ENCODE measurements at regions not wholly inside any gene's neighbourhood (a gene's known extent, or its start where the extent isn't known, plus 50 kb on each side); places are given as distances from the start of the nearest gene placed in this dataset.
"Not testable (repeated sequence)": the region's sequence is repeated elsewhere in the genome, so short reads cannot be mapped to it uniquely, and the experiment has no call there.

DNA sequence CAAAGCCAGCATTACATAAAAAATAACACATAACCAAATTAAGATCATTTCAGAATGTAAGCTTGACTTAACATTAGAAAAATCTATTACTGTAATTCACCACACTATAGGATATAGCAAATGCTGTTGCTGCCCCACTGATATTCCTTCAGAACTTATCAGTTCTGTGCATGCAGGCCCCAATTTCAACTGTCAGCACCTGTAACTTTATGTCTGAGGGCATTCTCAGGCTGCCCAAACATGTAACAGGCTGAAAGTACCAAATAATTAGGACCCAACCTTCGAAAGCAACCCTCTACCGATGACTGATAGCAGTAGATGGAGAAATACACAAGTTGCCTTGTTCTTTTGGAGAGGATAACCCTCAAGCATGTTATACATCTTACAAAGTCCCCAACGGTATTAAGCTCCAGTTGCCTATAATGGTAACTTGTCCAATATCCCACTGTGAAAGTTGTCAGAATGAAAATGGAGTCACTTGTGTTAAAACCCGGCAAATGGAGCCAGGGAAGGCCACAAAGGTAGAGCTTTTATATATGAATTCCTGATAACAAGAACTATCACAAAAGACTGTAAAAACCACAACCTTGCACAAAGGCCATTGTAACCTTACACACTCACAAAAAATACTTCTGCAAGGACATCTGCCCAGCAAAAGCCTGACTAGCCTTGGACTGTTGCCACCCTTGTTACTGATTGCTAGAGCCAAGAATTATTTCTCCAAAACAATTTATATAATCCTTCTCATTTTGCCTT lies 66.9 kb upstream of the ZNF746 start:
- DNase-seq: no peak

DNA sequence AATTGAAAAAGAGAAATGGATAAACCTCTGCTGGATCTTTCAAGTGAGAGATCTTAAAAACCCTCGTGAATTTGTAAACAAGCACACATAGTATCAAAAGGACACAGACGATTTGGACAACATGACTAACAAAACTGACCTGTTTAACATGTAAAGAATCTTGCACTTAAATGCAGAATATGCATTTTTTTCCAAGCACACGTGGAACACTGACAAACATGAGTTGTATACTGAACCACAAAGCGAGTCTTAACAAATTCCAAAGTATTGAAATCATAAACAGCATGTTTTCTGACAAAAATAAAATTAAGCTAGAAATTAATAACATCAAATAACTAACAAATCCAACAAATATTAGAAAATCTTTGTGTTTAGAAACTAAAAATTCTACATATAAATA lies 65.0 kb upstream of the ZNF746 start:
- no peak for DNase-seq

DNA sequence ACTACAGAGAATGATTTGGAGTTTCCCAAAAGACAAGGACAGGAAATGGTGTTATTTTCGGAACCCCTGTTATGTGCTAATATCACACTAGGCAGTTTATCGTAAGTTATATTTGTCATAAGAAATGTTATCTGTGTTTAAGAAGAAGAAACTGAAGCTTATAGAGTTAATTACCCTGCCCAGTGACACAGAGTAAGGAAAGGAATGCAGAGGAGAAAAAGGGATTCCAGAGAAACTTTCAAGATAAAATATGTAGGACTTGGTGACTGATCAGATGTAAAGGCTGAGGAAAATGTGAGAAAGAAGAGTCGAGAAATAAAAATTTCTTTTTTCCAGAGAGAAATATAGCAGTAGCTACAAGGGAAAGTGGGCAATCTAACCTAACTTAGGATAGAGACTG lies 63.5 kb upstream of the ZNF746 start:
- no peak for DNase-seq

DNA sequence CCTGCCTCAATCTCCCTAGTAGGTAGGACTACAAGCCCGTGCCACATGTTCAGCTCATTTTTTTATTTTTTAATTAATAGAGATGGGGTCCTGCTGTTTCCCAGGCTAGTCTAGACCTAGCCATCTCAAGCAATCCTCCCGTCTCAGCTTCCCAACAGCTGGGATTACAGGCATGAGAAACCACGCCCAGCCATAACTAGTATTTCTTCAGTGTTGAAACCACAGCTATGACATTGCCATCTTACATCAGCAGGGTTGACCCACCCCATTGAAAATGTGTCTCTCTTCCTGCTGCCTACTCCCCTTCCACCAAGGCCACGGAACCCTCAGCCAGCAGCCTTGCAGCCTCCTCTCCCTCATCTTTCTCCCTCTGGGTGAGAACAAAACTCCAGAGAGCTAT lies 62.1 kb upstream of the ZNF746 start:
- no peak for DNase-seq

DNA sequence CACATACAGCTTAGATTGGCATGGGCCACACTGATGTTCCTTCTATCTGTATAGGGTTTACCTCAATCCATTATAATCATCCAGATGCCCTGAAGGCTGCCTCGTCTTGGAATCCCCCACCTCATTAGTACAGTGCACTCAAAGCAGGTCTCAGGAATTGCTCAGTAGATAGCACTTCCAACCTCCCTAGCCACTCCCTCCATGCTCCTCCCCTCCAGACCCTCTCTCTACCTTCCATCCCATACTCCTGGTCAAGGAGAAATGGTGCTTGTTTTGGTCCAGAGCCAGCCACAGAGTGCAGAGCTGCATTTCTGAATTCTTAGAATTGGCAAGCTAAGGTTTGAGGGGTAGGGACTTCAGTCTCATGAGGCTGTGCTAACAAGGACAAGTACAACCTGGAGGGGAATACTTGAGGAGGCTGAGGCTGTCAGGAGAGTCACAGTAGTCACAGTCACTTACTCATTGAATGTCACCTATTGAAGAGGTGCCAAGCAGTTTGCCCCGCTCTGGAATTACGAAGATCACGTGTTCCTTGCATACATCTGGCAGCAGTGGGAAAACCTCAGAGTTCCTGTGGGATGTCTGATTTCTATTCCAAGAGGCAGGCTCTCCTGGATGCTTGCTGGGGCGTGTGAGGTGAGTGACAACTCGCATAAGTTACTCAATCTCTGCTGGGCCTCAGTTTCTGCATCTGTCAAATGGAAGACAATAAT lies 60.7 kb upstream of the ZNF746 start:
- DNase-seq: no peak

DNA sequence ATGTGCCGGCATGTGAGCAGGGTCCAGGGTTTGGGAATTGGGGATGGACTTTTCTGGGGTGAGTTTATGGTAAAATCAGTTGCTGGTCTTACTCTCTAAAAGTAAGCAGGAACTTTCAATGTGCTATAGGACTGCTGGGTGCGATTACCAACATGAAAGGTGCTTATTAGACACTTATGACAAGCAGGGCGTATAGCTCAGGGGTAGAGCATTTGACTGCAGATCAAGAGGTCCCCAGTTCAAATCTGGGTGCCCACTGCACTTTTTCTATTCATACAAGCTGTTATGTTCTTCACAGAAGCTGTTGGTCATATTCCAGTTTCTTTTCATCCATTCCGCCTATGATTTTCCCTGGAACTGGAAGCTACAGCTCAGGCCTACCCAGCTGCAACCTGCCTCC lies 58.9 kb upstream of the ZNF746 start:
- DNase-seq: not testable (repeated sequence)

DNA sequence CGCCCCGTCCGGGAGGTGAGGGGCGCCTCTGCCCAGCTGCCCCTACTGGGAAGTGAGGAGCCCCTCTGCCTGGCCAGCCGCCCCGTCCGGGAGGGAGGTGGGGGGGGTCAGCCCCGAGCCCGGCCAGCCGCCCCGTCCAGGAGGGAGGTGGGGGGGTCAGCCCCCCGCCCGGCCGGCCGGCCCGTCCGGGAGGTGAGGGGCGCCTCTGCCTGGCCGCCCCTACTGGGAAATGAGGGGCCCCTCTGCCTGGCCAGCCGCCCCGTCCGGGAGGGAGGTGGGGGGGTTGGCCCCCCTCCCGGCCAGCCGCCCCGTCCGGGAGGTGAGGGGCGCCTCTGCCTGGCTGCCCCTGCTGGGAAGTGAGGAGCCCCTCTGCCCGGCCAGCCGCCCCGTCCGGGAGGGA lies 57.2 kb upstream of the ZNF746 start:
- not testable (repeated sequence) for DNase-seq

DNA sequence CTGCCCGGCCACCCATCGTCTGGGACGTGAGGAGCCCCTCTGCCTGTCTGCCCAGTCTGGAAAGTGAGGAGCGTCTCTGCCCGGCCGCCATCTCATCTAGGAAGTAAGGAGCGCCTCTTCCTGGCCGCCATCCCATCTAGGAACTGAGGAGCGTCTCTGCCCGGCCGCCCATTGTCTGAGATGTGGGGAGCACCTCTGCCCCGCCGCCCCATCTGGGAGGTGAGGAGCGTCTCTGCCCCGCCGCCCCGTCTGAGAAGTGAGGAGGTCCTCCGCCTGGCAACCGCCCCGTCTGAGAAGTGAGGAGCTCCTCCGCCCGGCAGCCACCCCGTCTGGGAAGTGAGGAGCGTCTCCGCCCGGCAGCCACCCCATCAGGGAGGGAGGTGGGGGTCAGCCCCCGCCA lies 56.4 kb upstream of the ZNF746 start:
- DNase-seq: not testable (repeated sequence)

DNA sequence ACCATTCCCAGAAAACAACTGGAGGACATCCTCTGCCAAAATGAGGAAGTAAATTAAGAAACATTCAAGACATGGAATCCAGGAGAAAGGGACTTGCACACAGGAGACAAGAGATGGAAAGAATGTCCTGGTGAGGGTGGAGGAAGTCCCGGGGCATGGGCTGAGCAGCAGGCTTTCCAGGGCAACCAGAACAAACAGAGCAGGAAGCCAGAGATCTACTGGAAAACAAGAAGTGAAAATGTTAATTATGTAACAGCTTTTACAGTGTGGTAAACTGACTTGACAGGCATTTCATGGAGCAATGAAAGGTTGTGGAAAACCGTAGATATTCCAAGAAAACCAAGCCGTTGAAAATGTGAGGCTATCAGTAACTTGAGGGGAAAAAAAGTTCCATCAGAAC lies 55.2 kb upstream of the ZNF746 start:
- no peak for DNase-seq

Data from CD4-positive, alpha-beta T cell treated with Interleukin-21 for 1 hour (primary cell).